MM.1S (cell line): ENCODE measurements at regions not wholly inside any gene's neighbourhood (a gene's known extent, or its start where the extent isn't known, plus 50 kb on each side); places are given as distances from the start of the nearest gene placed in this dataset.

Source experiments
- DNase-seq: peaks from one replicate; pipeline ENCODE4 v3.0.0-alpha.2; 2015
- H2AFZ ChIP-seq: fragments of 300-600 bp; sonication (generic); 2 replicates; pipeline ENCODE4 v1.6.0; 2016; ENCODE audit warnings: antibody characterized with exemption, low read length
- H3F3A ChIP-seq: fragments of 300-600 bp; sonication (generic); 2 replicates; pipeline ENCODE4 v1.6.1; 2016; ENCODE audit warnings: mild to moderate bottlenecking, antibody characterized with exemption, low read length, moderate library complexity, mixed read lengths; ENCODE audit not compliant: insufficient read depth
- H3K27ac ChIP-seq: fragments of 300-600 bp; sonication (generic); 2 replicates; pipeline ENCODE4 v1.5.1; 2016; ENCODE audit warnings: mild to moderate bottlenecking, low read length
- H3K27me3 ChIP-seq: fragments of 300-600 bp; sonication (generic); replicated peaks from 2 replicates; pipeline ENCODE4 v1.6.0; 2016; ENCODE audit warnings: low read length; ENCODE audit not compliant: insufficient read depth
- H3K36me3 ChIP-seq: fragments of 300-600 bp; sonication (generic); replicated peaks from 2 replicates; pipeline ENCODE4 v1.6.1; 2016; ENCODE audit warnings: mild to moderate bottlenecking, low read length, mixed read lengths; ENCODE audit not compliant: insufficient read depth
- H3K4me1 ChIP-seq: fragments of 300-600 bp; sonication (generic); 2 replicates; pipeline ENCODE4 v1.6.1; 2016; ENCODE audit warnings: low read length, mixed read lengths
- H3K4me2 ChIP-seq: fragments of 300-600 bp; sonication (generic); 2 replicates; pipeline ENCODE4 v1.6.0; 2016; ENCODE audit warnings: low read depth, low read length
- H3K4me3 ChIP-seq: fragments of 300-600 bp; sonication (generic); 2 replicates; pipeline ENCODE4 v1.5.1; 2016; ENCODE audit warnings: low read length, mixed read lengths
- H3K79me2 ChIP-seq: fragments of 300-600 bp; sonication (generic); 2 replicates; pipeline ENCODE4 v1.6.1; 2016; ENCODE audit warnings: mixed run types, low read length, mixed read lengths
- H3K9ac ChIP-seq: fragments of 300-600 bp; sonication (generic); 2 replicates; pipeline ENCODE4 v1.6.1; 2016; ENCODE audit warnings: low read length, mixed read lengths
- H3K9me2 ChIP-seq: fragments of 300-600 bp; sonication (generic); replicated peaks from 2 replicates; pipeline ENCODE4 v1.6.1; 2016; ENCODE audit warnings: mild to moderate bottlenecking, low read length, mixed read lengths; ENCODE audit not compliant: insufficient read depth
- H3K9me3 ChIP-seq: fragments of 300-600 bp; sonication (generic); replicated peaks from 2 replicates; pipeline ENCODE4 v1.6.1; 2016; ENCODE audit warnings: mild to moderate bottlenecking, low read length, mixed read lengths; ENCODE audit not compliant: insufficient read depth
- H4K20me1 ChIP-seq: fragments of 300-600 bp; sonication (generic); 2 replicates; pipeline ENCODE4 v1.6.1; 2016; ENCODE audit warnings: mild to moderate bottlenecking, low read length, moderate library complexity, mixed read lengths; ENCODE audit not compliant: insufficient read depth
- EZH2 ChIP-seq: fragments of 300-600 bp; sonication (generic); optimal IDR thresholded peaks from 2 replicates; pipeline ENCODE3; 2017; ENCODE audit warnings: low read depth, mild to moderate bottlenecking, antibody characterized with exemption, low read length, mixed read lengths
- EZH2phosphoT487 ChIP-seq: fragments of 300-600 bp; sonication (generic); IDR thresholded peaks from 2 replicates; pipeline ENCODE4 v1.6.1; 2018; ENCODE audit warnings: antibody characterized with exemption, low read length
- TF ChIP-seq, protein P1 (sequence below): fragments of 300-600 bp; sonication (generic); IDR thresholded peaks from 2 replicates; pipeline ENCODE4 v1.5.1; 2016; ENCODE audit warnings: antibody characterized with exemption, low read length, mixed read lengths

DNA sequence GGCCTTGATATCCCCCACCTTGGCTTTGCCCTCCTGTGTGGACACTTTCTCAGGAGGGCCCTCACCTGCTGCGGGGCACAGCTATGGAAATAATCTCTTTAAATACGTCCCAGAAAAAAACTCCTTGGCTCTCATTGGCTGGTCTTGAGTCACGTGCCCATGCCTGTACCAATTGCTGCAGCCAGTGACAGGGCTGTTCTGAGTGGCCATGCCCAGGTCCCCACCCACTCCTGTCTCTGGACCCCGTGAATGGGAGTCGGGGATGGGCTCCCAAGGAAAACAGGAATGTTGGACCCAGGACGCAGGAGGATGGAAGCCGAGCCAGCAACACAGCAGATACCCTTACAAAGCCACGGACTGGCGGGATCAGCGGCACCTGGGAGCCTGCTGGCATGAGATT is 53.1 kb upstream of the CDR2 start:
- H3K79me2 ChIP-seq: no peaks in the 10 kb centered on the region
- H3F3A ChIP-seq: no peaks in the 10 kb centered on the region
- no peak overlapping the region for H3K4me3 ChIP-seq
- no peaks in the 10 kb centered on the region for H3K9me3 ChIP-seq
- H2AFZ ChIP-seq: no peak overlapping the region
- H3K27ac ChIP-seq: no peak overlapping the region
- no peak for DNase-seq
- no peaks in the 10 kb centered on the region for H3K27me3 ChIP-seq
- no peaks in the 10 kb centered on the region for H4K20me1 ChIP-seq
- no peaks in the 10 kb centered on the region; the same call in 1 of the 2 replicates for H3K36me3 ChIP-seq
- H3K9me2 ChIP-seq: no peaks in the 10 kb centered on the region
- TF ChIP-seq, protein P1, sequence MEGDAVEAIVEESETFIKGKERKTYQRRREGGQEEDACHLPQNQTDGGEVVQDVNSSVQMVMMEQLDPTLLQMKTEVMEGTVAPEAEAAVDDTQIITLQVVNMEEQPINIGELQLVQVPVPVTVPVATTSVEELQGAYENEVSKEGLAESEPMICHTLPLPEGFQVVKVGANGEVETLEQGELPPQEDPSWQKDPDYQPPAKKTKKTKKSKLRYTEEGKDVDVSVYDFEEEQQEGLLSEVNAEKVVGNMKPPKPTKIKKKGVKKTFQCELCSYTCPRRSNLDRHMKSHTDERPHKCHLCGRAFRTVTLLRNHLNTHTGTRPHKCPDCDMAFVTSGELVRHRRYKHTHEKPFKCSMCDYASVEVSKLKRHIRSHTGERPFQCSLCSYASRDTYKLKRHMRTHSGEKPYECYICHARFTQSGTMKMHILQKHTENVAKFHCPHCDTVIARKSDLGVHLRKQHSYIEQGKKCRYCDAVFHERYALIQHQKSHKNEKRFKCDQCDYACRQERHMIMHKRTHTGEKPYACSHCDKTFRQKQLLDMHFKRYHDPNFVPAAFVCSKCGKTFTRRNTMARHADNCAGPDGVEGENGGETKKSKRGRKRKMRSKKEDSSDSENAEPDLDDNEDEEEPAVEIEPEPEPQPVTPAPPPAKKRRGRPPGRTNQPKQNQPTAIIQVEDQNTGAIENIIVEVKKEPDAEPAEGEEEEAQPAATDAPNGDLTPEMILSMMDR: no peak
- no peak for TF ChIP-seq EZH2
- TF ChIP-seq EZH2phosphoT487: no peak
- no peak overlapping the region for H3K4me2 ChIP-seq
- no peaks in the 10 kb centered on the region for H3K4me1 ChIP-seq
- H3K9ac ChIP-seq: no peak overlapping the region

- H2AFZ ChIP-seq: no peak overlapping the region
- no peak overlapping the region for H3K4me3 ChIP-seq
- no peaks in the 10 kb centered on the region; the same call in 1 of the 2 replicates for H3K36me3 ChIP-seq
- no peaks in the 10 kb centered on the region for H3K9me3 ChIP-seq
- no peak overlapping the region for H3K4me2 ChIP-seq
- DNase-seq: no peak
- H3K9me2 ChIP-seq: no peaks in the 10 kb centered on the region
- no peaks in the 10 kb centered on the region for H3F3A ChIP-seq
- no peaks in the 10 kb centered on the region for H4K20me1 ChIP-seq
- TF ChIP-seq, protein P1: no peak
- TF ChIP-seq EZH2phosphoT487: no peak
- no peak for TF ChIP-seq EZH2
- no peaks in the 10 kb centered on the region for H3K79me2 ChIP-seq
- no peak overlapping the region for H3K27ac ChIP-seq
- no peaks in the 10 kb centered on the region for H3K27me3 ChIP-seq
- no peaks in the 10 kb centered on the region for H3K4me1 ChIP-seq
- H3K9ac ChIP-seq: no peak overlapping the region
Measured at GRCh38 chr16:22425847-22426246, 51.4 kb upstream of the CDR2 start.

- Histone ChIP-seq H2AFZ (no peak overlapping the region), H3K4me3 (no peak overlapping the region), H4K20me1 (no peaks in the 10 kb centered on the region), H3K27me3 (no peaks in the 10 kb centered on the region), H3K9me3 (no peaks in the 10 kb centered on the region), H3K4me2 (no peak overlapping the region), H3K4me1 (no peaks in the 10 kb centered on the region), H3K9me2 (no peaks in the 10 kb centered on the region), H3F3A (no peaks in the 10 kb centered on the region), H3K36me3 (no peaks in the 10 kb centered on the region; the same call in 1 of the 2 replicates), H3K79me2 (no peaks in the 10 kb centered on the region), H3K27ac (no peak overlapping the region), H3K9ac (no peak overlapping the region)
- no peak for DNase-seq
- TF ChIP-seq EZH2phosphoT487 (no peak), EZH2 (no peak)
- TF ChIP-seq, protein P1: no peak
Measured at GRCh38 chr16:22425036-22425801, 50.8 kb upstream of the CDR2 start.
